HFF-Myc (cell line): ENCODE measurements at regions not wholly inside any gene's neighbourhood (a gene's known extent, or its start where the extent isn't known, plus 50 kb on each side); places are given as distances from the start of the nearest gene placed in this dataset.
A peak's percentile ranks its signal among the peaks of the same experiment; 100 is the strongest.
"Not testable (repeated sequence)": the region's sequence is repeated elsewhere in the genome, so short reads cannot be mapped to it uniquely, and the experiment has no call there.

Experiments
- DNase-seq: peaks from one replicate; pipeline ENCODE4 v3.0.0-alpha.2; 2011; ENCODE audit warnings: low read depth; ENCODE audit errors: extremely low read depth
- H3K4me3 ChIP-seq: replicated peaks from 2 replicates; pipeline ENCODE4 v1.5.1; 2011; ENCODE audit warnings: low read depth, mild to moderate bottlenecking, control low read depth, low read length

DNA sequence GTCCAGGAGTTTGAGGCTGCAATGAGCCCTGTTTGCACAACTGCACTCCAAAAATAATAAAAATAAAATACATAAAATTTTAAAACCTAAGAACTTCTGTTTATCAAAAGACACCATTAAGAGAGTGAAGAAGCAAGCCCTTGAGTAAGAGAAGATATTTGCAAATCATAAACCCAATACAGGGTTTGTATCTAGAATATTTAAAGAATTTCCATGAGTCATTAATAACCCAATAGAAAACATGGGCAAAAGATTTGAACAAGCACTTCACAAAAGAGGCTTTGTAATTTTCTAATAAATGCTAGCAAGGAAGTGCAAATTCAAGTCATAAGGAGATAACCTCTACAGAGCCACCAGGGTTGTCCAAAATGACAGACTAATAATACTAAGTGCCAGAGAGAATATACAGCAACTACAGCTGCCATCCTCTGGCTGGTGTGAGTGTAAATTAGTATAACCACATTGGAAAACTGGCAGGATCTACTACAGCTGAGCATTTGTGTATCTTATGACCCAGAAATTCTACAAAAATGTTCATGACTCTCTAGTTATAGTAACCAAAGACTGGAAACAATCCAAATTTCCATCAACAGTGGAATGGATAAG is 133.0 kb upstream of the PLGLB2 start:
- not testable (repeated sequence) for DNase-seq, H3K4me3 ChIP-seq

GRCh38 chr2:87619121-87619520 is 128.8 kb upstream of the PLGLB2 start:
- not testable (repeated sequence) for H3K4me3 ChIP-seq, DNase-seq

GRCh38 chr2:87621139-87621538 is 126.7 kb upstream of the PLGLB2 start:
- not testable (repeated sequence) for DNase-seq, H3K4me3 ChIP-seq

GRCh38 chr2:87622720-87623119 is 125.2 kb upstream of the PLGLB2 start:
- DNase-seq: not testable (repeated sequence)

DNA sequence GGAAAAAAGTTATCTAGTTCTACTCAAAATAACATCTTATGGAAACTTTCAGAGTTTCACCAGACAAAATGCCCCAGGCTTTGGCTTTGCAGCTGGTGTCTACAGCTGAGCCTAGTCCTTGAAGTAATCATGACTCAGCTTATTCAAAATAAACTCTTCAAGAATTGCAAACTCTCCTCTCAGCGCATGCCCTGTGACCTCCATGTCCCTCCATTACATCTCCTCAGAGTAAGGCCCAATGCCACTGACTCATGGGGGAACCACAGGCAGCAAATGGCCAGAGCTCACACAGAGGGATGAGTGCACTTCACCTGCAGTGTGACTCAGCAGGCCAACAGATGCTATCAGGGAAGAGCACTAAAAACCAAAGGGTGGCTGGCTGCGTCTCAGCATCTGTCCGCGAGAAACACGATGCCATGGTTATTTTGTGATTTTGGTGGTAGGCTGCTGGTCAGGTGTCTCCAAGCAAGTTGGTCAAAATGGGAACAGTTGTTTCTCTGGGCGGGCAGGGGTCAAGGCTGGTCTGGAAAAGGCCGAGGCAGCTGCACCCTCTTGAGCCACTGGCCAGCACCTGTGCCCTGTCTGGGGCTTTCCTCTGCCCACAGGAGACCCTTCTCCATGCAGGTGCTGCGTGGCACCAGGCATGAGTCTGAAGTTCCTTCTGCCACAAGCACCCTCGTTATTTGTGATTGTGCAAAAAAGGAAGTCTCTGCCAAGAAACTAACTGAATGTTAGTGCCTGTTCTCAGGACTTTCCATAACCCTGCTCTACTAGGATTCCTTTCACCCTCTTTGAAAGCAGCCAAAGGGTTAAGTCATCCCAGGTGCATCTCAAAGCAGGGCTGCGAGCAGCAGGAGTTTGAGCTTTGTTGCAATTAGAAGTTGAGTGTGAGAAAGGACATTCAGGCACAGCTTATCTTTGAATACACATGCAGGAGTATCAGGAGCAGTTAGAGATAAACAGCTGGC is 118.1 kb upstream of the PLGLB2 start:
- DNase-seq: peak; percentile 76
- not testable (repeated sequence) for H3K4me3 ChIP-seq

More at GRCh38 chr2:87622720-87623119, 125.2 kb upstream of the PLGLB2 start:
- not testable (repeated sequence) for H3K4me3 ChIP-seq

- not testable (repeated sequence) for DNase-seq, H3K4me3 ChIP-seq
These were observed 117.0 kb upstream of the PLGLB2 start for GRCh38 chr2:87630892-87631291.

GRCh38 chr2:87631402-87631801 is 116.5 kb upstream of the PLGLB2 start:
- DNase-seq, H3K4me3 ChIP-seq: not testable (repeated sequence)

GRCh38 chr2:87633287-87633963 is 114.5 kb upstream of the PLGLB2 start:
- not testable (repeated sequence) for DNase-seq, H3K4me3 ChIP-seq

DNA sequence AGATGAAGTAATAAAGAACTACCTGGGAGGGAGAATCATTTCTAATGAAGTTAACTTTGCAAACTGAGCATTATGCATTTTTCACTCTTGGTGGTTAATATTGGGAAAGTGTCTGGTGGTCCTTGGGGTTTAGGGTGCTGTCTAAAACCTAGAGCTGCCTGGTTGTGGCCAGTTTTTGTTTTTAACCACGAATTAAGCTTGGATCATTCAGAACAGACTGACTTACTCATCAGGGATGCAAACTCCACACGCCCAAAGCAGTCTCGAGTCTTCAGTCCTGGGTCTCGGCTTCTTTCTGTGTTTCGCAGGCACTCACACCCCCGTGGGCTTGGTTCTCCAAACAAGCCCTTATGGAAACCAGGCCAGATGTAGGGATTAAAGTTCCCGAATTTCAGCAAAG is 113.8 kb upstream of the PLGLB2 start:
- DNase-seq, H3K4me3 ChIP-seq: not testable (repeated sequence)

GRCh38 chr2:87634971-87635650 is 112.8 kb upstream of the PLGLB2 start:
- H3K4me3 ChIP-seq, DNase-seq: not testable (repeated sequence)

DNA sequence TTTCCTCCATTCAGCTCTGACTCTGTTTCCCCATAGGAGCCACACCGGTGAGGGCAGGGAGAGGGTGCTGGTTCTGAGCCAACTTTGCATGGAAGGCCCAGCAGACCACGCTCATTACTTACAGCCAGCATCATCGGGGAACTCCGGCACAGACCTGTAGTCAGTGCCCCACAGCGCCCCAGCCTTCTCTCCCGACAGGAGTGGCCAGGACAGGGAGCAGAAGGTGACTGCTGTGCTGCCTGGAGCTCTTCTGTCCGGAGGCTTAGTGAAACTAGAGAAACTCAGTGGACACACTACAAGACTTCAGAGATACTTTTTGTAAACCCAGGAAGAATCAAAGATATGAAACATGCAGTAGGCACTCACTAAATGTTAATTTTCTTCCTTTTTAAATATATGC is 111.6 kb upstream of the PLGLB2 start:
- not testable (repeated sequence) for H3K4me3 ChIP-seq, DNase-seq

DNA sequence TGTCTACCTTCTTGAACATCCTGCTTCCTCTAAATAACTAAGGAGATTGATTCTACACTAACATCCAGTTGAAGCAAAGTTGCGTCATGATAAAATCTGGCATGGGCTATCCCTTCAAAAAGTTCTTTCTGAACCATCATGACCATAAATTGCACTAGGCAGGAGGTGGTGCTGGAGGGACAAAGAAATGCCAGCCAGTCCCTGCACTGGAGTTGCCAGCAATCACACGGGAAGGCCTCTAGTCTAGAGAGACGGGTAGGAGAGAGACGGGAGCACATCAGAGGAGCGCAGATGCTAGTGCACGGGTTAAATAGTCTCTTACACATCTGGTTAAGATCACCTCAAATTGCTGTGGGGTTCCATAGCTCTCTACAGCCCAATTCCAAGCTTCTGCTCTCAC is 111.2 kb upstream of the PLGLB2 start:
- not testable (repeated sequence) for DNase-seq

GRCh38 chr2:87637249-87637990 is 110.5 kb upstream of the PLGLB2 start:
- DNase-seq: not testable (repeated sequence)

More for the DNA sequence above, 111.2 kb upstream of the PLGLB2 start:
- H3K4me3 ChIP-seq: not testable (repeated sequence)

DNA sequence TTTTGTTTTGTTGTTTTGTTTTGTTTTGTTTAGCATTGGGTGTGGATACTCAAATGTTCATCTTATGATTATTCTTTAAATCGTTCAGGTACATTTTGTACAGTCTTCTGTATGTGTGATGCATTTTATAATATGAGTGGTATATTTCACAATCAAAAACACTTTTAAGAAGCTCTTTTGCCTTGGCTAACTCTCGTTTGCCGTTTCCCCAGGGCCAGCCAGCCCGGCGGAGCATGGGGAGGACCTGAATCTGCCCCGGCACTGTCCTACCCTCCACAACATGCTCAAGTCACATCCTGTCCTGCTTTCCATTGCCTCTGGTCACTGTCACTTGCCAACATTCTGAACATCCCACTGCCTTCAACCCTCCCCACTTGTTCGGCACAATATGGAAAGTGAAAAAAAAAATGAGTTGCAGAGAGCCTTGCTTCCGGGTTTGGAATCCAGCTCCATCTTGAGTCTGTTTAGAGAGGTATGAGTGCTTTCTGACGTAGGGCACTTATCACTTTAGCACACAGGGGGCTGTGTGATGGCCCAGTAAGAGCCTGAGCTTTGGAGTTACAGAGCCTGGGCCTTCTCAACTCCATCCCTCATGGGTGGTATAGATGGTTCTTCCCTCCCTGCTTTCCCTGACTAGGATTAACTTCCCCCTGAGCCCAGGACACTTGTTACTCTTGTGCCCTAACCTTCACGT is 109.6 kb upstream of the PLGLB2 start:
- DNase-seq, H3K4me3 ChIP-seq: not testable (repeated sequence)

More at GRCh38 chr2:87637249-87637990, 110.5 kb upstream of the PLGLB2 start:
- H3K4me3 ChIP-seq: not testable (repeated sequence)

GRCh38 chr2:87638872-87639271 is 109.0 kb upstream of the PLGLB2 start:
- not testable (repeated sequence) for H3K4me3 ChIP-seq, DNase-seq

DNA sequence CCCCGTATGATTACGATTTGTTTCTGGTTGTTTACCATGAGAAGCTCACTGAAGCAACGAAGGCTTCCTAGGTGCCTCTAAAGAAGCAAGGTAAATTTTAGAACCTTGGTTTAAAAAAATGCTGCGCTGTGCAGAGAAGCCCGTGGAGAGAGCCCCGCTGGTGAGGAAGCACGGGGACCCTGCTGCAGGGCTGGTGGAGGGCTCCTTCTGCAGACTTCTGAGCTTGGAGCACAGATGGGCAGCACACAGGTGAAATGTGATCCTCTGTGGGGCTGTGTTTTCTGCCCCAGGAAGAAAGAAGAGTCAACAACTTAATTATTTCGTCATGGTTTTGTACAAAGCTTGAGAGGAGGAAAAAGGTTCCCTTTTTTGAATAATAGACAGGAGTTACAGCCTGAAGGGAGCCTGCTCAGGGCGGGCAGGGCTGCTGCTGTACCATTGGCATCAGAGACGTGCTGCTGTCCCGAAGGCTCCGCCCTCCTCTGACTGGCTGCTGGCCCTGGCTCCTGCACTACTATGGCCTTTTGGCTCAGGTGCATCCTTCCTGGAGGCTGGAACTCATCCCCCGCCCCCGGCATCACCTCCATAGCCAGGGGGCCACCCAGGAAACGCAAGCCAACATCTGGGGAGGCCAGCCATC is 108.0 kb upstream of the PLGLB2 start:
- DNase-seq, H3K4me3 ChIP-seq: not testable (repeated sequence)
